Dedifferentiated amniotic fluid mesenchymal stem cell (primary cell): ENCODE measurements at regions not wholly inside any gene's neighbourhood (a gene's known extent, or its start where the extent isn't known, plus 50 kb on each side); places are given as distances from the start of the nearest gene placed in this dataset.
"Not testable (repeated sequence)": the region's sequence is repeated elsewhere in the genome, so short reads cannot be mapped to it uniquely, and the experiment has no call there.

ENCODE experiments used
- DNase-seq: peaks from one replicate; pipeline ENCODE4 v3.0.0-alpha.2; 2016; ENCODE audit errors: extremely low spot score

- DNase-seq = no peak
Measured at GRCh38 chr9:28086881-28087280, 513.6 kb upstream of the C9orf72 start.

GRCh38 chr9:28092981-28093936, 520.0 kb upstream of the C9orf72 start:
- no peak for DNase-seq

- no peak for DNase-seq
Measured at GRCh38 chr9:28101509-28101908, 528.2 kb upstream of the C9orf72 start.

- DNase-seq = no peak
Measured at GRCh38 chr9:28105001-28105400, 531.7 kb upstream of the C9orf72 start.

DNA sequence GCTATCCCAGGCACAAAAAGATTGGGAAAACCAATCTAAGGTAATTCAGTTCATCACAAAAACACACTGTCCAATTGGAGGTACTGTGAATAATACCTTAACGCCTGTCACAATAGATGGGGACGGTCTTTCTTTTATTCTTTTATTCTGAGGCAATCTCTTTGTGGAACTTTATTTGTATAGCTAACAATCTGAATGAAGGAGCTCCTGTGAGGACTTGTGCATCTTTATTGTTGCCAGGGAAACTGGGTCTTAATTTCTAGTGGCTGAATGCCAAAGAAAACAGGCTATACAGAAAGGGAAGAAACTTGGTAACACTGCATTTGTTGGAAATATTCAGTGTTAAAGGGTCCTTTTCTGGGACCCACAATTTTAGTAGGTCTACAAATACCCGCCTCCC, 546.9 kb upstream of the C9orf72 start:
- no peak for DNase-seq

- no peak for DNase-seq
Measured at GRCh38 chr9:28120626-28121025, 547.3 kb upstream of the C9orf72 start.

GRCh38 chr9:28121366-28121765, 548.1 kb upstream of the C9orf72 start:
- no peak for DNase-seq

GRCh38 chr9:28124917-28125316, 551.6 kb upstream of the C9orf72 start:
- no peak for DNase-seq

DNA sequence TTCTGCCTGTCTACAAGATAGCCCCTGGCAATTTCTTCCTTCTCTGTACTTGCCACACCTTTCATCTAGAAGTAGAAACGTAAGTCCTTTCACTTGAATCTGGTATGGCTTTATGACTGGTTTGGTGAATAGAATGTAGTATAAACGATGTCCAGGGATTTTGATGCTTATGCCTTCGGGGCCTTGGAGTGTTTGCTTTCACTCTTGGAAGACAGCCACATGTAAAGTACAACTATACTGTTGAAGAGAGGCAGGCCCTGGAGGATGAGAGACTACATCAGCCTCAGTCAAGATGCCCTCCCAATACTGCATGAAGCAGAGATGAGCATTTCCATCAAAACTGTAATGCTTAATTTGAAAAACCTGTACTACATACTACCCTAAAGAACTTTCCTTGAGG, 553.8 kb upstream of the C9orf72 start:
- DNase-seq = no peak

DNA sequence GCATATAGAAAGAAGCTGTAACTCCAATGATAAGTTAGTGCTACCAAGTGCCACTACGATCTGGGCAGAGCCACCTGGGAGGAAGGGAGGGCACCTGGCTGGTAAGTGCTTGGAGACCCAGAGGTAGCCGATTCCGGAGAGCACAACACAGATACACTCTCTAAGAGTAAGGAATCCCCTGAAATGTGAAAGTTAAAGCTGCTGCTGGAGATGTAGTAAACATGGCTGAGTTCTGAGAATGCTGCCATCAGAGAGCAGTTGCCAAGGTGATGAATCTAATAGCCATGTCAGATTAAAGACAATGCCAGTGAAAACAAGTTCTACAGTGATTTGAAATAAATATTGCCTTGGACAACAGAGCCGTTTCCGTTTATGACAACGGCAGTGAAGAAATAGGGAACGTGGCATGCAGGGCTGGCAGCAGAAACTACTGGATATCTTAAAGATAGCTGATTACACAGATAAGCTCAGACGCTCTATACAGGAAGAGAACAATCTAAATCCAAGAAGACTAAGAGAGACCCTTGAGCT, 561.2 kb upstream of the C9orf72 start:
- DNase-seq = no peak

DNA sequence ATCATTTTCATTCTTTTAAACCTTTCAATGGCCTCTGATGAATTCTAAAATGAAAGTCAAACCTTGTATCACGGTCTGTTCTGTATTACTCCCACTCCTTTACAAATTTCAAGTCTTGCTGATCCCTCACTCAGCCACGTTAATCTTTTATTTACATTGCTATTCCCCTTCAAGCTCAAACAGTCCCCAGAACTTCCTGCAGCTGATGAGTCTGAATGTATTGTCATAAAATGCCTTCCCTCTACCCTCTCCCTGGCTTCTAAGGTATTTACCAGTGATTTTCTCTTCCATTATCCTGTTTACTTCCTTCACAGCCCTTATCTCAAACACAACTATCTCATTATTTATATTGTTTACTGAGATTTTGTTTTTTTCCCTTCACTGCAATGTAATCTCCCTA, 562.3 kb upstream of the C9orf72 start:
- DNase-seq = no peak

DNA sequence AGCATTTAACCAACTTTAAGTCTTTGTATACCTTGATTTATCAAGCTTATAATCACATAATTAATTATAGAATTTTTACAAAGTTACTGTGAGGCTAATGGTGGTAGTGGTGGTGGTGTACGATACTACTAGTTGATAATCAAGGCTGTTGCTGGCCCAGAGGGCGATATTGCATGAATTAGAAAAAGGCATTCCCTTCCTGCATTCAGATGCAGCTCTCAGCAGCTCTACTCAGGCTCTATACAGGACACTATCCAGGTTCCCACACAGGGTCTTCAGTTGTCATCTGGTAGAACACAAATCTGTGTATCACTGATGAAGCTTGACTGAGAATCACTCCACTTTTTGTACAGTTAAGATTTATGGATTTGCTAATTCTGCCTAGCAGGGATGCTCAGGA, 562.8 kb upstream of the C9orf72 start:
- DNase-seq = no peak

GRCh38 chr9:28147430-28147829, 574.1 kb upstream of the C9orf72 start:
- DNase-seq = not testable (repeated sequence)

GRCh38 chr9:28147923-28148597, 574.8 kb upstream of the C9orf72 start:
- DNase-seq = not testable (repeated sequence)

GRCh38 chr9:28149361-28150050, 576.2 kb upstream of the C9orf72 start:
- not testable (repeated sequence) for DNase-seq

- no peak for DNase-seq
Measured at GRCh38 chr9:28155067-28155466, 581.8 kb upstream of the C9orf72 start.

- no peak for DNase-seq
Measured at GRCh38 chr9:28155671-28156070, 582.4 kb upstream of the C9orf72 start.

DNA sequence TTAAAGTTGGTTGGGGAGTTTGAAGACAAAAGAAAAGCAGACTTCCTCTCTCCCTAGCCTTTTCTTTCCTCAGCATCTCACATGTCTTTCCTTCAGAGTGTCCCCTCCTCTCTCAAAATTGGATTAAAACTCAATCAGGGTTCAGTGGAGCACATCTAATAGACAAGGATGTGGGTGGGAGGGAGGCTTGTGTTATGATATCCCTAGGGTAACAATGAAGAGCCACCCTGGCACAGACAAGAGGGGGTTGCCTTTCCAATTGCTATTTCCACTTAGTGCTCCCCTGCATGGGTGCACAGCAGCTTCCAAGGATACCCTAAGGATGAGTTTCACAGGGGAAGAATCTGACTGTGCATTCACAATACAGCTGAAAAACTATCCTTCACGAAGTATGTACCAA, 585.2 kb upstream of the C9orf72 start:
- DNase-seq = no peak

- DNase-seq = no peak
Measured at GRCh38 chr9:28163619-28164018, 590.3 kb upstream of the C9orf72 start.

GRCh38 chr9:28166179-28166578, 592.9 kb upstream of the C9orf72 start:
- no peak for DNase-seq

- DNase-seq = no peak
Measured at GRCh38 chr9:28177142-28177541, 603.9 kb upstream of the C9orf72 start.

DNA sequence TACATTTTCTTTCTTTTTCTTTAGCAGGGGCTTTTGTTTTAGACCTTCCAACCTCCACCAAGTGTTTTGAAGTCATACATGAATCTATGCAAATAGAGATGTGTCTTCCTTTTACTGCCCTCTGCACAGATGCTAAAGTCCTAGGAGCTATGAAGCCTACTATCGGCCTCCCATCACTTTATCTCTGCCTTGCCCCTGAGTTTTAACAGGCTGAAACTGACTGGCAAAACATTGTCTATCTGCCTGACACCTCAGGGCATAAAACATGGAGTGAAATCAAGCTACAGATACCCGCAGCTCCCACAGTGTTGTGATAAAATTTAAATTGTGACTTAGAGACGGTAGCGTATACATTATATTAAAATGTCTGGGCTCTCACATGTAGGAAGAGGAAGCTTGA, 604.6 kb upstream of the C9orf72 start:
- DNase-seq = no peak
